ENCODE measurements at regions not wholly inside any gene's neighbourhood (a gene's known extent, or its start where the extent isn't known, plus 50 kb on each side); places are given as distances from the start of the nearest gene placed in this dataset.

DNA sequence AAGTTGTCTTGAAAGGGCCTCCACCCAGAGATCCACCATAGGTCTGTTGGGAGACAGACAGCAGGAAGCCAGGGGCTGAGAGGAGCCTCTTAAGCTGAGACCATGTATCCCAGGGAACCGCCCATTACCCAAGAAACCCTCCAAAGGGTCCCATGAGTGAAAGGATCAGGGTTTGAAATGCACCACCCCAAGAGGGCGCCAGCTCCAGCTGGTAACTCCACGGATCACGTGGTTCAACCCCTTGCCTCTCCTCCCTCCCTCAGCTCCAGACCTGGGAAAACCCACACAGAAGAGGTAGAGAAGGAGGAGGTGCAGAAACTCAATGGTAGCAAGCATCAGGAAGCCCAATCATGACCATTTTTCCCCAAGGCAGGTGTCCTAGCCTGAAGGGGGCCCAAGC lies 148.7 kb downstream of the AIPL1 start:
- H3K27me3 ChIP-seq: no peaks in the 10 kb centered on the region
- DNase-seq (ENCODE audit: low spot score in 2 of 2): no peak

DNA sequence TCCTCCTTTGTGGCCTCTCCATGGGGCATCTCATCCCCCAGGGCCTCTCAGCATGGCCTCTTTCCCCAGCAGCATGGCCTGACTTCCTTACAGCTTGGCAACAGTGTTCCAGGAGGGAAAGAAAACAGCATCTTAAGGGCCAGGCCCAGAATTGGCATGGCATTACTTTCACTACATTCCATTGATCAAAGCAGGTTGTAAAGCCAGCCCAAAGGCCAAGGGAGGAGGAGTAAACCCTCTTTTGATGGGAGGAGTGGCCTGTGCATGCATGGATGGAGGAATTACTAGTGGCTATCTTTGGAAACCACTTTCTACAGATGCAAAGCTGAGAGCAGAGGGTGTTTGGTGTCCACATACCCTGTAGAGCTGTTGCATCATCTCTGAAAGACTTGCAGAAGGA lies 149.4 kb downstream of the AIPL1 start:
- TF ChIP-seq EP300 (IDR thresholded peaks at IDR 0.05) (no peak), POLR2A (IDR thresholded peaks at IDR 0.05) (no peak)
- TF ChIP-seq, protein P1, sequence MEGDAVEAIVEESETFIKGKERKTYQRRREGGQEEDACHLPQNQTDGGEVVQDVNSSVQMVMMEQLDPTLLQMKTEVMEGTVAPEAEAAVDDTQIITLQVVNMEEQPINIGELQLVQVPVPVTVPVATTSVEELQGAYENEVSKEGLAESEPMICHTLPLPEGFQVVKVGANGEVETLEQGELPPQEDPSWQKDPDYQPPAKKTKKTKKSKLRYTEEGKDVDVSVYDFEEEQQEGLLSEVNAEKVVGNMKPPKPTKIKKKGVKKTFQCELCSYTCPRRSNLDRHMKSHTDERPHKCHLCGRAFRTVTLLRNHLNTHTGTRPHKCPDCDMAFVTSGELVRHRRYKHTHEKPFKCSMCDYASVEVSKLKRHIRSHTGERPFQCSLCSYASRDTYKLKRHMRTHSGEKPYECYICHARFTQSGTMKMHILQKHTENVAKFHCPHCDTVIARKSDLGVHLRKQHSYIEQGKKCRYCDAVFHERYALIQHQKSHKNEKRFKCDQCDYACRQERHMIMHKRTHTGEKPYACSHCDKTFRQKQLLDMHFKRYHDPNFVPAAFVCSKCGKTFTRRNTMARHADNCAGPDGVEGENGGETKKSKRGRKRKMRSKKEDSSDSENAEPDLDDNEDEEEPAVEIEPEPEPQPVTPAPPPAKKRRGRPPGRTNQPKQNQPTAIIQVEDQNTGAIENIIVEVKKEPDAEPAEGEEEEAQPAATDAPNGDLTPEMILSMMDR (IDR thresholded peaks at IDR 0.05): no peak
- Histone ChIP-seq H3K27ac (no peak overlapping the region), H3K4me3 (no peak overlapping the region), H3K4me1 (no peaks in the 10 kb centered on the region), H3K27me3 (no peaks in the 10 kb centered on the region), H3K36me3 (no peaks in the 10 kb centered on the region), H3K9me3 (peaks cover 0 to 23% (median 0%) of the 10 kb centered on the region in 4 donors)
- DNase-seq (ENCODE audit: low spot score in 2 of 2): no peak

More for the DNA sequence above, 148.7 kb downstream of the AIPL1 start:
- 49 to 50% methylated on average over 4 of the region's 4 CpGs for WGBS, 2 donors
- H3K36me3 ChIP-seq: no peaks in the 10 kb centered on the region
- no peaks in the 10 kb centered on the region for H3K4me1 ChIP-seq
- TF ChIP-seq EP300 (IDR thresholded peaks at IDR 0.05): no peak
- TF ChIP-seq, protein P1 (IDR thresholded peaks at IDR 0.05): no peak
- no peak for TF ChIP-seq POLR2A (IDR thresholded peaks at IDR 0.05)
- H3K27ac ChIP-seq: no peak overlapping the region
- peaks cover 0 to 19% (median 0%) of the 10 kb centered on the region in 4 donors for H3K9me3 ChIP-seq
- H3K4me3 ChIP-seq: no peak overlapping the region

DNA sequence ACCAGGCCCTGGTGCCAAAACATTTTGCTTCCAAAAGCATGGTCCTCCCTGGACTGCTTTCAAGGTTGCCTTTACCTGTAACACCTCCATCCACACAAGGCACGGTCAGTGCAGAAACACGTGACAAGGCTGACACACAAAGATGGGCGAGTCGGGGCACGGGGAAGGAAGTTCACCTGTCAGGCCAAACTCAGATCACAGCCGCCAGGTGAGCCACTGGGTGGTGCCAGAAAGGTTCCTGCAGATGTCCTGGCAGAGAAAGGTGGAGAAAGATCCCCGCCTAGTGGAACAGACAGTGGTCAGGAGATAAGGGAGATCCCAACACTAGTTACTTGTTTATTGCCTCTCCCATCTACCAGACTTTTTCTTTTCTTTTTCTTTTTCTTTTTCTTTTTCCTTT lies 155.3 kb downstream of the AIPL1 start:
- no peak for DNase-seq (ENCODE audit: low spot score in 2 of 2)
- H3K4me3 ChIP-seq: no peak overlapping the region
- no peaks in the 10 kb centered on the region for H3K36me3 ChIP-seq
- WGBS, 2 donors: 41 to 52% methylated on average over 7 of the region's 7 CpGs
- H3K4me1 ChIP-seq: no peaks in the 10 kb centered on the region
- H3K27me3 ChIP-seq: no peaks in the 10 kb centered on the region
- no peak for TF ChIP-seq EP300 (IDR thresholded peaks at IDR 0.05)
- no peak for TF ChIP-seq POLR2A (IDR thresholded peaks at IDR 0.05)
- H3K27ac ChIP-seq: no peak overlapping the region
- H3K9me3 ChIP-seq: peaks cover 0 to 20% (median 0%) of the 10 kb centered on the region in 4 donors

DNA sequence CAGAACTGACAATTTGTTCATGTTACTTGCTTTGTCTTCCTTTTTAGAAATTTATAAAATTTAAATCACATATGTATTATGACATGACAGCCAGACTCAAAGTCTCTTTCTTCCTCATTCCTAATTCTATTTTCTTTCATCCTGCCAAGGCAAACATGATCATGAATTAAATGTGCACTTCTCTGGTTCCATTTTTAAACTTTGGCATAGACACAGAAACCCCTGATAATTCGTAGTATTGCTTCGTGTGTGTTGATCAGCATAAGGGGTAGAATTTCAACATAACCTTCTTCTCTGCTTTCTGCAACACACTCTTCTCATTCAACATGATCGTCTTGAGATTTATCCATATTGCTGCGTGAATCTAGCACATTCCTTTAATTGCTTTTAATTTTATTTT lies 156.5 kb downstream of the AIPL1 start:
- H3K9me3 ChIP-seq: peaks cover 0 to 21% (median 0%) of the 10 kb centered on the region in 4 donors
- 63 to 64% methylated on average over 4 of the region's 4 CpGs for WGBS, 2 donors
- no peaks in the 10 kb centered on the region for H3K36me3 ChIP-seq
- TF ChIP-seq EP300 (IDR thresholded peaks at IDR 0.05): no peak
- no peaks in the 10 kb centered on the region for H3K4me1 ChIP-seq
- no peak overlapping the region for H3K4me3 ChIP-seq
- H3K27me3 ChIP-seq: no peaks in the 10 kb centered on the region
- DNase-seq (ENCODE audit: low spot score in 2 of 2): no peak
- H3K27ac ChIP-seq: no peak overlapping the region

DNA sequence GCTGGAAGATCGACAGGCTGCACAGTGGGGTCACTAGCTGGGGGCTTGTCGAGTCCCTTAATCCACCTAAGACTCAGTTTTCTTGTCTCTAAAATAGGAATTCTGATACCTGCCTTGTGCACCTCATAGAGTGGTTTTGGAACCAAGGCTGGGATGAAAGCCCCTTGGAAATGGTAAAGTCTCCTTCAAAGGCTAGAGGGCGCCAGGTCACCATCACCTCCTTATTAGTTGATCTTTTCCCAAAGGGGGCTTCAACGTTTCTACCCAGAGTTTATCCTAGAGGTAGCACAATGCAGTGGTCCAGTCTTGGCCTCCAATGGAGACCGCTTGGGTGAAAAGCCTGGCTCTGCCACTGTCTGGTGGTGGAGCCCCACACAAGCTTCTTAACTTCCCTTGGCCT lies 158.2 kb downstream of the AIPL1 start:
- DNase-seq (ENCODE audit: low spot score in 2 of 2): no peak
- no peaks in the 10 kb centered on the region for H3K36me3 ChIP-seq
- no peaks in the 10 kb centered on the region for H3K27me3 ChIP-seq
- no peak overlapping the region for H3K27ac ChIP-seq
- TF ChIP-seq EP300 (IDR thresholded peaks at IDR 0.05) (no peak), POLR2A (IDR thresholded peaks at IDR 0.05) (no peak)
- TF ChIP-seq, protein P1 (IDR thresholded peaks at IDR 0.05): no peak
- H3K9me3 ChIP-seq: peaks cover 0 to 16% (median 0%) of the 10 kb centered on the region in 4 donors
- no peaks in the 10 kb centered on the region for H3K4me1 ChIP-seq
- H3K4me3 ChIP-seq: no peak overlapping the region
- 55 to 59% methylated on average over 5 of the region's 5 CpGs for WGBS, 2 donors

DNA sequence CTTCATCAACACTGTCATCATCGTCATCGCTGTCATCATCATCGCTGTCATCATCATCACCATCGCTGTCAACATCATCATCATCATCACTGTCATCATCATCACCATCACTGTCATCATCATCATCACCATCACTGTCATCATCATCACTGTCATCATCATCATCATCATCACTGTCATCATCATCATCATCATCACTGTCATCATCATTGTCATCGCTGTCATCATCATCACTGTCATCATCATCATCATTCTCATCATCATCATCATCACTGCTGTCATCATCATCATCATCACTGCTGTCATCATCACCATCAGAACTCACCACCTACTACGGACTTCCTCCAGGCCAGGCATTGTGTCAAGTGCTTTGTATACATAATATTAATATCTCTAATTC lies 160.6 kb downstream of the AIPL1 start:
- TF ChIP-seq POLR2A (IDR thresholded peaks at IDR 0.05) (no peak), EP300 (IDR thresholded peaks at IDR 0.05) (no peak)
- TF ChIP-seq, protein P1 (IDR thresholded peaks at IDR 0.05): no peak
- no peak for DNase-seq (ENCODE audit: low spot score in 2 of 2)
- WGBS, 2 donors: 82 to 83% methylated on average over 6 of the region's 6 CpGs
- Histone ChIP-seq H3K4me1 (no peaks in the 10 kb centered on the region), H3K27me3 (no peaks in the 10 kb centered on the region), H3K36me3 (no peaks in the 10 kb centered on the region), H3K27ac (no peak overlapping the region), H3K9me3 (peaks cover 0 to 4% (median 0%) of the 10 kb centered on the region in 4 donors), H3K4me3 (no peak overlapping the region)
